GM03348 (cell line): ENCODE measurements at regions not wholly inside any gene's neighbourhood (a gene's known extent, or its start where the extent isn't known, plus 50 kb on each side); places are given as distances from the start of the nearest gene placed in this dataset.
"Not testable (repeated sequence)": the region's sequence is repeated elsewhere in the genome, so short reads cannot be mapped to it uniquely, and the experiment has no call there.

Source experiments
- DNase-seq: peaks from one replicate; pipeline ENCODE4 v3.0.0; 2012; ENCODE audit warnings: low spot score

DNA sequence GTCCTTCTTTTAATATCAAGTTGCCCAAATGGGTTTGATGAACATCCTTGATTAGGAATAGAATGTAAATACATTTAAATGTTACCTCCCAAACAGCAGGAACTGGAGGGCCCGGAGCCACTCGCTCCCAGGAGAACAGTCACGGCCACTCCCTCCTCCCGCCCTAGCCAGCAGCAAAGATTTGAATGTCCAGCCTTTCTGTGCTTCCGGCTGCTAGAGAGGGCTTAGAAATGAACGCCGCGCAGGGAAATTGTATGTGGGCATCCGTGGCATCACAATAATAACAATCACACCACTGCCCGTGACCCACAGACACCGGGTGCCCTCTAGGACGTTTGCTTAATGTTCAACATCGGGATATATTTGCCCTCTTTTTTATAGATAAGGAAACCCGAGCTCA is 164.9 kb upstream of the SALL3 start:
- DNase-seq = no peak

- DNase-seq = no peak
Measured at GRCh38 chr18:78816114-78816513, 163.5 kb upstream of the SALL3 start.

DNA sequence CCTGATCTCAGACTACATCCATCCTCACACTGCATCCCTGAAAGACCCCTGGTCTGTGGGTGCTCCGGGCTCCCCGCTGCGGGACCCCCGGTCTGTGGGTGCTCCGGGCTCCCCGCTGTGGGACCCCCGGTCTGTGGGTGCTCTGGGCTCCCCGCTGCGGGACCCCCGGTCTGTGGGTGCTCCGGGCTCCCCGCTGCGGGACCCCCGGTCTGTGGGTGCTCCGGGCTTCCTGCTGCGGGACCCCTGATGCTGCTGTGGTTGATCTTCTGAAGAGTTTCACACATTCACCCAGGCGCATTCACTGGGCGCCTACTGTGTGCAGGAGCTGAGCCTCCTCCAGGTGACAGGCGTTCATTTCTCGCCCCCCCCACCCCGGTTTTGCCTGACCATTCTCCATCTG is 162.7 kb upstream of the SALL3 start:
- no peak for DNase-seq

GRCh38 chr18:78818495-78818894 is 161.1 kb upstream of the SALL3 start:
- no peak for DNase-seq

GRCh38 chr18:78818961-78819360 is 160.7 kb upstream of the SALL3 start:
- DNase-seq = no peak

DNA sequence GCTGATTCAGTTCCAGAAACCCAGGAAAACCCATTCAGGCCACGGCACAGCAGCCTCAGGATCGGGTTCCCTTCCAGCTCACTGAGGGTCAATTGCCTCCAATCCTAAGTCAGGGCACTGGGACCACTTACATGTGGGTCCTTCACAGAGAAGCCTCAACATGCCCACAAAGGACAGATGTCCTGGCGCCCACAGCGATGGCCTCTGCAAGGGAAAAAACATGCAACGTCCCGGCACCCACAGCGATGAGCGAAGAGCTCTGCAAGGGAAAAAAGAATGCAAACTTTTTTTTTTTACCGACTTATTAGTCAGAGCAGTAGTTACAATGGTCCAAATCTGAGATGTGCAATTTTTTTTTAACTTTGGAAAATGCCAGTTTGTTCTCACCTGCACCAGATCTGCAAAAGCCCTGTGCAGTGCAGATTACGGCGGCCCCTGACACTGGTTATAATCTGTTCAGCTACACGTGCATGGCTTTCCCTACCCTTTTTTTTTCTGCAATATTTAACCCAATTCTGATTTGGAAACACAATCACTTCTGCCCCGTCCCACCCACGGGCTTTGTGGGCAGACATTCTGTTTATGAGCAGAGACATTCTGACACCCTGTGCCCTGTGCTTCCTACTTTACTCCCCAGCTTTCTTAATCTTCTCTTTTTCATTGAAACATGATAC is 159.3 kb upstream of the SALL3 start:
- no peak for DNase-seq

DNA sequence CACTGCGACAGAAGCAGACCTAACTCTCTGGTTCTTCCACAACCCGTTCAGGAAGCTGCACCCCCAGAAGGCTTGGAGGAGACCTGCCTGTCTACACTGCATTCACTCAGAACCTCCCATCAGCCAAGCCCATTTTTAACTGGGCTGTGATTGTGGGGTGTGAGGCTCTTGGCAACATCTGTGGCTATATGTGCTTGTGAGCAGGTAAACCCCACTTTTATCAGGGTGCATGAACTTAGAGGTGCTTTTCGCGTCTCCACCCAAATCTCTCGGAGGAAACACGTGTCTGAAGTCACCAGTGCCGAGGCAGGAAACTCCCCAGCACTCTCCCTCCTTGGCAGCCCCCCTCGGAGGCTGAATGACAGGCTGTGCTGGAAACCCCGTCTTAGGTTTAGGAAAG is 158.2 kb upstream of the SALL3 start:
- no peak for DNase-seq

GRCh38 chr18:78822171-78822948 is 157.3 kb upstream of the SALL3 start:
- DNase-seq = no peak

DNA sequence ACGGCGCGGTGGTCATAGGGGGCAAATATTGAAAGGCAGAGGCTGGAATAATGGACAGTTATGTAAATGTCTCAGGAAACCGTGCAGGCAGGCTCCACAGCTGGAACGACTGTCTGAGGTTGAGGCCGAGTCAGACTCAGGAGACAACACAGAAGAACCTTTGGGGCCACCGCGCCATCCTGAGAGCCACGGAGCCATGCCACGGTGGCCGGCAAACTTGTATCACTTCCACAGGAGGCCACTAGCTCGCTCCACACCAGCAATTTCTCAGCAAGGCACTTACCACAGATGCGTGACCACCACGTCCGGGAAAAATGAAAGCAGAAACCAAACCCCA is 156.7 kb upstream of the SALL3 start:
- DNase-seq = no peak

DNA sequence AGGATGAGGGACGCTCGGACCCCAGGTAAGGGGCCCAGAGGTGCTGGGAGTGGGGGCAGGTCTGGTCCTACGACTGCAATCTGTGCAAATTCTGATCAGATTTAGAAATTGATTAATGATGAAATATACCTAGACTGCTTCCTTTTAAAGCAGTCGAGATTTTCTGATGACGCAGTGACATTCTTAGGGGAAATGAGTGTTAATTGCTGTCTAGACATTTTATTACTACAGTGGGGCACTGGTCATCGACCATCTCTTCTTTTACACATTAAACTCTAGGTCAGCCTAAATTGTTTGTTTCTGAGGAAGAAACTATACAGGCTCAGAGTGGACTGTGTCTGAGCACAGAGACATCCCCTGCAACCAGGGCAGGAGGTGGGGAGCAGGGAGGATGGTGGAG is 154.4 kb upstream of the SALL3 start:
- DNase-seq = no peak

GRCh38 chr18:78826631-78827030 is 153.0 kb upstream of the SALL3 start:
- DNase-seq = no peak

DNA sequence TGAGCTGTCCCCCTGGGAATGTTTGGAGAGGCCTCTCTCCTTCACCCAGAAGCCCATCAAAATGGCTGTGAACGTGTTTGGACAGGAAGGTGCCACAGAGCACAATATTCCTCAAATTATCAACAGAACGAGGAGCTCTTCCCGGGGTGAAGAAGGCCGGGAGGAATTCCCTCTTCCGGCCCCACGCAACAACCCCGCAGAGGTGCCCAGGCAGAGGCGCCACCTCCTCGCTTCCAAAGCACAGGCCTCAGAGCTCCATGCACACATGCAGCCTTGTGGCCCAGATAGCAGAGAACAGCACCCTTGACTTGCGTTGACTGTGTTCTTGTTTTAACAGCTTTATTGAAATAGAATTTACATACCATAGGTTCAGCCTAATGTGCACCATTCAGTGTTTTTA is 152.5 kb upstream of the SALL3 start:
- DNase-seq = no peak

- no peak for DNase-seq
Measured at GRCh38 chr18:78828131-78828530, 151.5 kb upstream of the SALL3 start.

DNA sequence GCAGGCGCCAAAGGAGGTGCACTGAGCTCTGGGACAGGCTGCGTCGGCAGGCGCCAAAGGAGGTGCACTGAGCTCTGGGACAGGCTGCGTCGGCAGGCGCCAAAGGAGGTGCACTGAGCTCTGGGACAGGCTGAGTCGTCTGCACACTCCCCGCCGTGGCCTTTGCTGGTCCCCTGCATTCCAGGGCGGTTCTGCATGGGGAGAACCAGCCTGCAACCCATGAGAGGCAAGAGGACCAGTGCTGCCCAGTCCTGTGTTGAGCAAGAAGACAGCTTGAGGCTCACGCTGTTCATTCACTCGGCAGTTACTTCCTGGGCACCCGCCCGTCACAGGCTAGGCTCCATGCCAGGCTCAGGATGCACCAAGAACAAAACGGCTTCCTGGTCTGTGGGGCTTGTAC is 150.6 kb upstream of the SALL3 start:
- not testable (repeated sequence) for DNase-seq

DNA sequence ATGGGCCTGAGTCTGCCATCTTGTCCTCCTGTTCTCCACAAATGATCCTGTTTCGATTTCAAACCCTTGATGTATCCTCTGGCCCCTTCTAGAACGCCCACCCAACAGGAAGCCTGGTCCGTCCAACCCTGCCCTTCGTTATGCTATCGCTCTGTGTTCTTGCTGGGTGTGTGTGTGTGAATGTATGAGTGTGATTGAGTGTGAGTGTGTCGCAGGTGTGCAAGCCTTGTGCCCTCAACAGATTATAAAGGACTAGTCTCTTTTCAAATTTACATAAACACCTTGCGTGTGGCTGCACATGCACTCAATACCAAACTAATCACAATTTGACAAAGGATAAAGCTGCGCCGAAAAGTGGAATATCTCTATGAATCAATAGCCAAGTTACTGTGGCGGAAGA is 149.5 kb upstream of the SALL3 start:
- no peak for DNase-seq

GRCh38 chr18:78830826-78831225 is 148.8 kb upstream of the SALL3 start:
- no peak for DNase-seq

DNA sequence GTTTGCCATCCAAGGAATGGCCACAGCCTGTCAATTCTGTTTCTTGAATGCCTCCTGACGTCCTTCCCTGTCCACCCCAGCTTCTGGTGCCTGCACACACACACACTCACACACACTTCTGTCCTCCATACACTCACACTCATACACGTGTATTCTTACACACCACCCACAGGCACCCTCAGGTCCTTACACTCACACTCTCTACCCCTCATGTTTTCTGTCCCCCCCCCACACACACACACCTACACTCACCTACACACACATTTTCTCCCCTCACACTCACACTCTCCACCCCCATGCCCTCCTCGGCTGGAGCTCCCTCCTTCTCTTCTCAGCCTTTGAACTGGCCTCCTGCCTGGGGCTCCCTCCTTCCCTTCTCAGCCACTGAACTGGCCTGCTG is 148.0 kb upstream of the SALL3 start:
- DNase-seq = no peak

- DNase-seq = no peak
Measured at GRCh38 chr18:78833833-78834232, 145.8 kb upstream of the SALL3 start.

DNA sequence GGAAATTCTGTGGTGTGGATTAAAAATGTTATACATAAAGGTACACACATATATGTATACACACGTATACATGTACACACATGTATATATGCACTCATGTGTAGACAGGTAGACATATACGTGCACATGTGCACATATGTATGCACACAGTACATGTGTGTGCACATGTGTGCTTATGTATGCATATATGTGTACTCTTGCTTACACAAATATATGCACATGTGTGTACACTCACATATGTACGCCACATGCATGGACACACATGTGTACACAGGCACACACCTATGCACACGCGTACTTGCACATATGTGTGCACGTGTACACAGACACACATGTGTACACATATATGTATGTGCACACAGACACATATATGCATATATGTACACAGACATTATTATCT is 142.8 kb upstream of the SALL3 start:
- no peak for DNase-seq

- no peak for DNase-seq
Measured at GRCh38 chr18:78837754-78838153, 141.9 kb upstream of the SALL3 start.

GRCh38 chr18:78838183-78838582 is 141.4 kb upstream of the SALL3 start:
- DNase-seq = no peak

DNA sequence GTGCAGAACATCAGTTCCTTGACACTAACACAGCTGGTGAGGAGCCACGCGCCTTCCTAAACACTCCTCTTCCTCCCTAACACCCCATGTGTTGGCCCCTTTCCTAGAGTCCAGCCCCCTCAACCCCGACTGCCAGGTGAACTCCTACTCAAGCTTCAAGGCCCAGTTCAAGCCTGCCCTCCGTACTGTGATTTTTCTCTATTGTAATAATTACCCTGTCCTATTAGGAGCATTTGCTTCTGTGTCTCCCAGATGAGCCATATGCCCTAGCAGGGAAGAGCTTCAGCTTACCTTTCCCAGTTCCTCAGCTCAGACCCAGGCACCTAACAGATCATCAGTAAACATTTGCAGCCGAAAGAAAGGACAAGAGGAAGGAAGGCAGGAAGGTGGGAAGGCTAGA is 130.6 kb upstream of the SALL3 start:
- DNase-seq = no peak

DNA sequence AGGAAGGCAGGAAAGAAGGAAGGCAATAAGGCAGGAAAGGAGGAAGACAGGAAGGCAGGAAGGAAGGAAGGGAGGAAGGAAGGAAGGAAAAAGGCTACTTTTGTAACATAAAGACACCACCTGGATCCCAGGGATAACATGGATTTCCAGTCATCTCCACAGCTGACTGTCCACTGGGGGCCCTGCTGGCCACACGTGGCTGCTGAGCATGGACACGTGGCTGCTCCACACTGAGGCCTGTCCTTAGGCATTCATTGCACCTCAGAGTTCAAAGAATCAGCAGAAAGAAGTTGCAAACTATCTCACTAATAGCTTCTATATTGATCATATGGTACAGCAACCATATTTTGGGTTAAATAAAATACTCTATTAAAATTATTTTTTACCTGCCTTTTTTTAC is 130.2 kb upstream of the SALL3 start:
- DNase-seq = no peak

DNA sequence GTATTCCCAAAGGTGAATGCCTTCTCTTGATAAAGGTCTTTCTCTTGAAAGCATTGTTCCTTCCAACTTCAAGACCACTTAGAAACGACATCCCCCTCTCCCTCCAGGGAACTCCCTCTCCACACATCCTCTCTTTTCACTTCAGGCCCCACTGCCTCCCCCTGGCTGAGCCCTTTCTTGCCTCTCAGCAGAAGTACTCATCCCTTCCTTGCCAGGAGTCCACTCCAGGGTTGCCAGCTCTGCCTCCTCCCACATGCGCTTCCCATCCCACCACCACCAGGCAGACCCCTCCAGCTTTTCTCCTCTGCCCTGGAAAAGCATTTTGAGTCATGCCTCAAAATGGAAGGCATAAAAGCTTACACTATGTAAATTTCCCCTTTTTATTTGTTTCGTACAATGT is 126.3 kb upstream of the SALL3 start:
- DNase-seq = no peak
